H1 (cell line): ENCODE measurements at regions not wholly inside any gene's neighbourhood (a gene's known extent, or its start where the extent isn't known, plus 50 kb on each side); places are given as distances from the start of the nearest gene placed in this dataset.

Source experiments
- CTCF ChIA-PET: fragments of 300-600 bp; sonication (Branson Sonifier 250); formaldehyde crosslinking; loops from one replicate; lab custom pipeline; 2021; ENCODE audit not compliant: partially characterized antibody; lab: Charles Lee
- POLR2A ChIA-PET: fragments of 300-600 bp; sonication (Branson Sonifier 250); formaldehyde crosslinking; loops from one replicate; lab custom pipeline; 2021; ENCODE audit warnings: inconsistent platforms; ENCODE audit not compliant: partially characterized antibody; lab: Charles Lee
- DNase-seq, 2 experiments: peaks; one replicate each; pipeline versions ENCODE4 v3.0.0 to v3.0.0-alpha.2; 2010 to 2022; ENCODE audit warnings: low spot score in 2 of 2, low read depth in 1 of 2, mixed read lengths in 1 of 2
- FAIRE-seq: peaks from 2 replicates; lab custom pipeline; 2011; peaks lifted over from hg19 to GRCh38; lab: Jason Lieb, UNC
- H2AFZ ChIP-seq: 2 replicates; pipeline ENCODE4 v1.8.1; 2012; ENCODE audit warnings: low read length, inconsistent platforms
- H2AK5ac ChIP-seq: 2 replicates; pipeline ENCODE4 v1.6.1; 2013; ENCODE audit warnings: low read depth, low read length
- H2BK120ac ChIP-seq: replicated peaks from 2 replicates; pipeline ENCODE3; 2013; ENCODE audit warnings: low read depth, low read length, inconsistent platforms
- H2BK12ac ChIP-seq: 2 replicates; pipeline ENCODE4 v1.6.1; 2013; ENCODE audit warnings: low read depth, low read length
- H2BK15ac ChIP-seq: 2 replicates; pipeline ENCODE4 v1.6.1; 2013; ENCODE audit warnings: low read length
- H2BK20ac ChIP-seq: 2 replicates; pipeline ENCODE4 v1.6.1; 2013; ENCODE audit warnings: low read length
- H2BK5ac ChIP-seq: 2 replicates; pipeline ENCODE4 v1.6.1; 2013; ENCODE audit warnings: low read depth, low read length
- H3K14ac ChIP-seq: 2 replicates; pipeline ENCODE4 v1.6.1; 2013; ENCODE audit warnings: inconsistent platforms; ENCODE audit not compliant: insufficient read length
- H3K18ac ChIP-seq: 2 replicates; pipeline ENCODE4 v1.6.1; 2013; ENCODE audit warnings: low read length; ENCODE audit errors: extremely low read depth
- H3K23ac ChIP-seq: 2 replicates; pipeline ENCODE4 v1.6.1; 2013; ENCODE audit warnings: inconsistent platforms; ENCODE audit not compliant: insufficient read length
- H3K23me2 ChIP-seq: 2 replicates; pipeline ENCODE4 v1.6.1; 2013; ENCODE audit warnings: low read depth, low read length
- H3K27ac ChIP-seq: 2 replicates; pipeline ENCODE4 v1.6.1; 2011; ENCODE audit warnings: low read depth, low read length, inconsistent platforms
- H3K27me3 ChIP-seq, 4 experiments: replicated peaks in 1 of 4; 1 replicate in 1 of 4; 2 replicates in 3 of 4; pipeline versions ENCODE4 v1.6.1 to v1.8.1; 2011 to 2013; ENCODE audit warnings: low read length in 3 of 4, mild to moderate bottlenecking in 3 of 4, inconsistent platforms in 2 of 4, mixed read lengths in 2 of 4, moderate library complexity in 1 of 4; ENCODE audit not compliant: control insufficient read depth in 3 of 4, insufficient read depth in 3 of 4; ENCODE audit errors: extremely low read depth in 1 of 4
- H3K36me3 ChIP-seq, 4 experiments: 2 replicates each; pipeline versions ENCODE4 v1.6.1 to v1.8.1; 2011 to 2013; ENCODE audit warnings: mild to moderate bottlenecking in 4 of 4, low read length in 3 of 4, moderate library complexity in 2 of 4, control low read depth in 1 of 4, inconsistent platforms in 1 of 4; ENCODE audit not compliant: insufficient read depth in 4 of 4, control insufficient read depth in 2 of 4
- H3K4ac ChIP-seq: replicated peaks from 2 replicates; pipeline ENCODE3; 2013; ENCODE audit warnings: low read length, low read depth, mixed read lengths, inconsistent platforms; ENCODE audit not compliant: insufficient read length
- H3K4me1 ChIP-seq, 4 experiments: replicated peaks in 1 of 4; 1 replicate in 1 of 4; 2 replicates in 3 of 4; pipeline versions ENCODE4 v1.6.1 to v1.8.1; 2011 to 2013; ENCODE audit warnings: low read length in 3 of 4, inconsistent platforms in 2 of 4, mixed read lengths in 1 of 4; ENCODE audit not compliant: insufficient read depth in 4 of 4, control insufficient read depth in 3 of 4
- H3K4me2 ChIP-seq, 2 experiments: 2 replicates each; pipeline versions ENCODE4 v1.6.1 to v1.8.1; 2011 to 2013; ENCODE audit warnings: low read depth in 2 of 2, low read length in 2 of 2, control low read depth in 1 of 2, inconsistent platforms in 1 of 2, mild to moderate bottlenecking in 1 of 2; ENCODE audit not compliant: insufficient read depth in 1 of 2
- H3K4me3 ChIP-seq, 4 experiments: fragments of 200-600, 300-600 bp in 1 of 4; sonication (generic), shearing (Covaris generic), sonication (Bioruptor Twin) in 1 of 4; 2 replicates each; pipeline versions ENCODE4 v1.5.1 to v1.8.1; 2011 to 2016; ENCODE audit warnings: low read length in 4 of 4, low read depth in 3 of 4, control low read depth in 2 of 4, inconsistent platforms in 2 of 4, mild to moderate bottlenecking in 2 of 4, mixed read lengths in 1 of 4, moderate library complexity in 1 of 4; ENCODE audit not compliant: insufficient read depth in 2 of 4; ENCODE audit errors: extremely low read depth in 1 of 4
- H3K56ac ChIP-seq: replicated peaks from 2 replicates; pipeline ENCODE3; 2013; ENCODE audit warnings: low read depth, mild to moderate bottlenecking, mixed read lengths, low read length, inconsistent platforms; ENCODE audit not compliant: insufficient read length
- H3K79me1 ChIP-seq: 2 replicates; pipeline ENCODE4 v1.6.1; 2013; ENCODE audit warnings: low read depth, low read length, control low read depth
- H3K79me2 ChIP-seq, 2 experiments: 2 replicates each; pipeline versions ENCODE4 v1.6.1 to v1.8.1; 2012 to 2013; ENCODE audit warnings: low read length in 2 of 2, mild to moderate bottlenecking in 2 of 2, inconsistent platforms in 1 of 2; ENCODE audit not compliant: insufficient read depth in 2 of 2, control insufficient read depth in 1 of 2
- H3K9ac ChIP-seq, 4 experiments: replicated peaks in 1 of 4; 1 replicate in 1 of 4; 2 replicates in 3 of 4; pipeline versions ENCODE4 v1.6.1 to v1.8.1; 2011 to 2013; ENCODE audit warnings: low read depth in 3 of 4, low read length in 3 of 4, control low read depth in 2 of 4, mild to moderate bottlenecking in 2 of 4, moderate library complexity in 2 of 4, inconsistent platforms in 1 of 4; ENCODE audit errors: extremely low read depth in 1 of 4
- H3K9me3 ChIP-seq, 2 experiments: 2 replicates each; pipeline versions ENCODE4 v1.6.1 to v1.8.1; 2012 to 2013; ENCODE audit warnings: mild to moderate bottlenecking in 2 of 2, moderate library complexity in 2 of 2, control low read depth in 1 of 2, inconsistent platforms in 1 of 2, low read depth in 1 of 2, low read length in 1 of 2, mixed read lengths in 1 of 2; ENCODE audit not compliant: insufficient read depth in 2 of 2
- H4K20me1 ChIP-seq, 2 experiments: replicated peaks in 1 of 2; 2 replicates each; pipeline versions ENCODE3 to v1.8.1; 2011 to 2013; ENCODE audit warnings: inconsistent platforms in 2 of 2, low read length in 2 of 2, mild to moderate bottlenecking in 1 of 2; ENCODE audit not compliant: insufficient read depth in 2 of 2, control insufficient read depth in 1 of 2
- H4K5ac ChIP-seq: 2 replicates; pipeline ENCODE4 v1.6.1; 2013; ENCODE audit warnings: low read length, low read depth, mixed read lengths, inconsistent platforms; ENCODE audit not compliant: insufficient read length
- H4K8ac ChIP-seq: 2 replicates; pipeline ENCODE4 v1.8.0; 2013; ENCODE audit warnings: mild to moderate bottlenecking, moderate library complexity, low read length, inconsistent platforms; ENCODE audit not compliant: insufficient read depth; ENCODE audit errors: extremely low read depth
- H4K91ac ChIP-seq: replicated peaks from 2 replicates; pipeline ENCODE3; 2013; ENCODE audit warnings: low read length, mixed read lengths, inconsistent platforms; ENCODE audit not compliant: insufficient read length
- BCL11A ChIP-seq, 2 experiments: IDR thresholded peaks; one replicate each; pipeline ENCODE4 v1.6.1; 2011; ENCODE audit warnings: low read depth in 2 of 2, low read length in 2 of 2, mild to moderate bottlenecking in 2 of 2
- CBX8 ChIP-seq: fragments of 300-800, 300-1000 bp; sonication (generic); IDR thresholded peaks from 2 replicates; pipeline ENCODE4 v1.7.1; 2016; ENCODE audit warnings: low read depth, low read length, borderline replicate concordance
- CREB1 ChIP-seq: IDR thresholded peaks from 2 replicates; pipeline ENCODE4 v1.6.1; 2012; ENCODE audit warnings: inconsistent platforms
- EZH2 ChIP-seq: fragments of 200-600 bp; sonication (generic); IDR thresholded peaks from 2 replicates; pipeline ENCODE4 v1.7.1; 2012; ENCODE audit warnings: low read depth, mild to moderate bottlenecking, moderate library complexity, low read length, inconsistent platforms; ENCODE audit not compliant: severe bottlenecking
- KDM4A ChIP-seq: IDR thresholded peaks from one replicate; pipeline ENCODE4 v1.7.1; 2012; ENCODE audit warnings: low read depth, mild to moderate bottlenecking, moderate library complexity, low read length, inconsistent platforms; ENCODE audit not compliant: severe bottlenecking
- POLR2AphosphoS5 ChIP-seq: IDR thresholded peaks from 2 replicates; pipeline ENCODE4 v1.6.1; 2011; ENCODE audit warnings: low read depth, low read length
- TEAD4 ChIP-seq: IDR thresholded peaks from 2 replicates; pipeline ENCODE4 v1.6.1; 2012; ENCODE audit warnings: low read depth, low read length, inconsistent platforms, mixed read lengths
- whole genome bisulfite sequencing, 2 experiments: shearing (Covaris generic) in 1 of 2; methylation state at CpG; one replicate each; pipeline versions ENCODE4 v1.1.6 to v1.1.7; 2013 to 2015; ENCODE audit warnings: low lambda C conversion rate in 2 of 2, mixed read lengths in 2 of 2, inconsistent platforms in 1 of 2, low coverage in 1 of 2, missing lambda C conversion rate in 1 of 2; ENCODE audit not compliant: insufficient replicate concordance in 2 of 2, insufficient coverage in 1 of 2, insufficient read length in 1 of 2; ENCODE audit errors: extremely low coverage in 1 of 2, missing lambda C conversion rate in 1 of 2; 5-methylcytosine and 5-hydroxymethylcytosine counted together

DNA sequence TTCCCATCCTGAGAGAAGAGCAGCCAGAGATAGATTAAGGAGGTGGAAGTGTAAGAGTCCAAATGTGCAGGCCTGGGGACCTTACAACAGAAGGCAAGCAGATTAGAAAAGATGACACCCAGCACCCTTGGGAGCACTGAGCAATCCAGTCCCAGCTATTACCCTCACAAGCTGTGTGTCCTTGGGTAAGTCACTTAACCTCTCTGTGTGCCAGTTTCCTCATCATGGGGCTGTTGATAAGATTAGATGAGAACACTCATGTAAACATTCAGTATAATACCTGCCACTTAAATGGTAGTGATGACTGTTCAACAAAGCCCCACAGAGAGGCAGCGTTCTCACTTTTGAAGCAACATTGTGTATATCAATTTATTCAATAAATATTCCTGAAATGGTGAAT is 114.8 kb upstream of the CST7 start:
- POLR2A ChIA-PET, result no interaction called here
- FAIRE-seq, result no peak

More for the DNA sequence above, 114.8 kb upstream of the CST7 start:
- Histone ChIP-seq H3K4ac (no peak overlapping the region), H3K18ac (no peak overlapping the region), H4K8ac (no peak overlapping the region), H3K79me2 (no peaks in the 10 kb centered on the region), H3K4me3 (no peak overlapping the region), H3K9ac (no peak overlapping the region), H3K23ac (no peak overlapping the region), H3K27me3 (no peaks in the 10 kb centered on the region), H3K36me3 (no peaks in the 10 kb centered on the region), H2BK20ac (no peak overlapping the region), H2BK5ac (no peak overlapping the region), H3K23me2 (peaks cover 2% of the 10 kb centered on the region; the same call in 1 of the 2 replicates), H2BK12ac (no peak overlapping the region), H2BK120ac (no peak overlapping the region), H3K4me1 (no peaks in the 10 kb centered on the region), H3K79me1 (no peaks in the 10 kb centered on the region), H3K9me3 (no peaks in the 10 kb centered on the region), H4K20me1 (no peaks in the 10 kb centered on the region)
- WGBS, 2 experiments, result 77% methylated on average over 1 of the region's 1 CpG; no CpG with 5 or more reads in 1 of the 2 experiments
- CTCF ChIA-PET, result interaction anchor here (1.0 kb wide), 1 partner anchor 13 kb away, joined by 5 read pairs; no protein-coding TSS in a partner anchor
- no peak for DNase-seq
- no peak for TF ChIP-seq KDM4A
- TF ChIP-seq TEAD4, result no peak
- TF ChIP-seq CREB1, result no peak
- TF ChIP-seq CBX8, result no peak
- no peak for TF ChIP-seq POLR2AphosphoS5
- no peak for TF ChIP-seq BCL11A (IDR thresholded peaks at IDR 0.05; ENCODE audit: low read depth in 2 of 2, low read length in 2 of 2)
- TF ChIP-seq EZH2, result no peak
- TF ChIP-seq, all 59 proteins: peak for 0
- Histone ChIP-seq H3K56ac (no peak overlapping the region), H4K5ac (no peak overlapping the region), H2AK5ac (no peak overlapping the region), H4K91ac (no peak overlapping the region), H3K14ac (no peak overlapping the region), H2BK15ac (no peak overlapping the region), H3K4me2 (no peak overlapping the region), H3K27ac (no peak overlapping the region), H2AFZ (no peak overlapping the region)
